ENCODE measurements at regions not wholly inside any gene's neighbourhood (a gene's known extent, or its start where the extent isn't known, plus 50 kb on each side); places are given as distances from the start of the nearest gene placed in this dataset.

DNA sequence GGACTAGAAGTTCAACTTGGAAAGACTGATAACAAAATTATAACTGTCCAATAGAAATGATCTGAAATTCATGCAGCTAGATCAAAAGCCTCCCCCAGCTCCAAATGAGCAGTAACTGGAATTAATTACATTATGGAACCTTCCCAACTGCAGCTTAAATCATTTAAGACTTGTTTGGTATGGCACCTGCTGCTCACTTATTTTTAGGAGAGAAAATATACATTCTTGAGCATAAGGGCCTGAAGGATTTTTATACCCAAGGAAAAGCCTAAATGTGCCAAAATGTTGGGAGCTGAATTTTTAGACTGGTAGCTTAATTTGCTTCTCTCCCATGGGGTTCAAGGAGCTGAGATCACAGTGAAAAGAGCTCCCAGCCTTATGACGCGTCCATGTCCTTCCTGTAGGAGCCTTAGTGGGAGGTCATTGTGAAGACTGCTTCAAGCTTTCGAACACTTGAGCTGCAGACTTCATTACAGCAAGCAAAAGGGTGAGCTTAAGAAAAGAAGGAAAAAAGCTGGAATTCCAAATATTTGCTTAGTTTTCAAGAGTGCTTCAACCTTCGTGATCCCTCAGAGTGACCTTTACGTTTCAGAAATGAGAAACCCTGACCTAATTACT, 276.0 kb downstream of the DMAC1 start:
- Histone ChIP-seq H3K9me3 (ENCODE audit: severe bottlenecking) (no peaks in the 10 kb centered on the region), H3K27me3 (ENCODE audit: insufficient read depth, low read depth, severe bottlenecking) (no peaks in the 10 kb centered on the region), H3K27ac (no peak overlapping the region), H3K4me3 (ENCODE audit: low read depth, low read length) (no peak overlapping the region), H3K36me3 (no peaks in the 10 kb centered on the region)
- TF ChIP-seq, protein P1, sequence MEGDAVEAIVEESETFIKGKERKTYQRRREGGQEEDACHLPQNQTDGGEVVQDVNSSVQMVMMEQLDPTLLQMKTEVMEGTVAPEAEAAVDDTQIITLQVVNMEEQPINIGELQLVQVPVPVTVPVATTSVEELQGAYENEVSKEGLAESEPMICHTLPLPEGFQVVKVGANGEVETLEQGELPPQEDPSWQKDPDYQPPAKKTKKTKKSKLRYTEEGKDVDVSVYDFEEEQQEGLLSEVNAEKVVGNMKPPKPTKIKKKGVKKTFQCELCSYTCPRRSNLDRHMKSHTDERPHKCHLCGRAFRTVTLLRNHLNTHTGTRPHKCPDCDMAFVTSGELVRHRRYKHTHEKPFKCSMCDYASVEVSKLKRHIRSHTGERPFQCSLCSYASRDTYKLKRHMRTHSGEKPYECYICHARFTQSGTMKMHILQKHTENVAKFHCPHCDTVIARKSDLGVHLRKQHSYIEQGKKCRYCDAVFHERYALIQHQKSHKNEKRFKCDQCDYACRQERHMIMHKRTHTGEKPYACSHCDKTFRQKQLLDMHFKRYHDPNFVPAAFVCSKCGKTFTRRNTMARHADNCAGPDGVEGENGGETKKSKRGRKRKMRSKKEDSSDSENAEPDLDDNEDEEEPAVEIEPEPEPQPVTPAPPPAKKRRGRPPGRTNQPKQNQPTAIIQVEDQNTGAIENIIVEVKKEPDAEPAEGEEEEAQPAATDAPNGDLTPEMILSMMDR (IDR thresholded peaks at IDR 0.05; ENCODE audit: low read depth, low read length): no peak
- no peak for DNase-seq

DNA sequence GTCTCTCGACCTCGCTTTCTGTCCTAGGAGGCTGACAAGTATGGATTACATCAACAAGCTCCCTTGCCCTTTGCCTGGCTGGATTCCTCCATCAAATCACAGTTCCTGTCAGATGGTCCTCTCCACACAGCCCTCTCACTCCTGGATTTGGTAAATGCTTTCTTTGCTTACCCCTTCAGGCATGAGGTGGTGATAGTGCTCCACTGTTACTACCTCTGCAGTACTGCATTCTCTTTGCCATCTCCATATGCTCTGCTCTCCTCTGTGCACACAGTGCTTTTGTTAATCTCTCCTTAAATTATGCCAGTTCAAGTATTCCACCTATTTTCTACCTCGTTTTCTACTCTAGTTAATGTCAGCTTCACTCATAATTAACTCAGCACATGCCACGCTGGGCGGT, 279.2 kb downstream of the DMAC1 start:
- no peaks in the 10 kb centered on the region for H3K9me3 ChIP-seq (ENCODE audit: severe bottlenecking)
- H3K27me3 ChIP-seq (ENCODE audit: insufficient read depth, low read depth, severe bottlenecking): no peaks in the 10 kb centered on the region
- no peak overlapping the region for H3K4me3 ChIP-seq (ENCODE audit: low read depth, low read length)
- DNase-seq: no peak
- TF ChIP-seq, protein P1 (IDR thresholded peaks at IDR 0.05; ENCODE audit: low read depth, low read length): no peak
- no peaks in the 10 kb centered on the region for H3K36me3 ChIP-seq
- no peak overlapping the region for H3K27ac ChIP-seq

DNA sequence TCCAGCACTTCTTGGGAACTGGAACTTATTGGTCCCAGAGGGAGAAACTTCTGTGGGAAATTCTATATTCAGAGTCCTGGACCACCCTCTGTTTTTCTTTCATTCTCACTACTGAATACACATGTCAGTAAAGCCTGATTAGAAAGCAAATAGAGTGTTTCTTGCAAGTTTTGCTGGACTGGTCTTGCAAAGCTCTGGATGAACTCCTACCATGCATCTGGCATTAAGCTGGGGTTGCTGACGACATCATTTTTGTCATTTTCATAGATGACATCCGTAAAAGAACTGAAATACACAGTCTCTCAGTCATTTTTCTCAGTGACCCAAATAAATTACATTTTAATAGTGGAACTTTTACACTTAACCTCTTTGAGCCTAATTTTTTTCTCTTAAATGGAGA, 283.2 kb downstream of the DMAC1 start:
- TF ChIP-seq, protein P1 (IDR thresholded peaks at IDR 0.05; ENCODE audit: low read depth, low read length): no peak
- no peaks in the 10 kb centered on the region for H3K36me3 ChIP-seq
- no peaks in the 10 kb centered on the region for H3K27me3 ChIP-seq (ENCODE audit: insufficient read depth, low read depth, severe bottlenecking)
- DNase-seq: no peak
- H3K4me3 ChIP-seq (ENCODE audit: low read depth, low read length): no peak overlapping the region
- H3K9me3 ChIP-seq (ENCODE audit: severe bottlenecking): no peaks in the 10 kb centered on the region
- H3K27ac ChIP-seq: no peak overlapping the region

DNA sequence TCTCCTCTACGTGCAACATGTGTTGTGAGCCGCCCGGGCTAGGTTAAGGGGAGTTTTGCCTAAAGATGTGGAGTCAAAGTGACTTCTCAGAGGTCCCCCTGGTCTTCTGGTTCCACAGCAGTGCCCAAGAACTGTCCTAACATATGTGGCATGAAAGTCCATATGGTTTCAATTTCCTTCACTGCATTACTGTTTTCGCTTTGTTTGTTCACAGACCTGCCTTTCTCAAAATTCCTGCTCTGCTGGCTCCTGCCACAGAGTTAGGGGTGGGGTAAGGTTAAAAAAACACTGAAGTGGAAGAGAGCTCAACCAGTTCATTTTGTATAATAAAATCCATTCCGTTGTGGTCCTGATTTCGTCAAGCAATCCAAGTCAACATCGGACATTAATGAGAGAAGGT, 289.4 kb downstream of the DMAC1 start:
- Histone ChIP-seq H3K4me3 (ENCODE audit: low read depth, low read length) (no peak overlapping the region), H3K27ac (no peak overlapping the region), H3K36me3 (no peaks in the 10 kb centered on the region), H3K27me3 (ENCODE audit: insufficient read depth, low read depth, severe bottlenecking) (no peaks in the 10 kb centered on the region), H3K9me3 (ENCODE audit: severe bottlenecking) (no peaks in the 10 kb centered on the region)
- TF ChIP-seq, protein P1 (IDR thresholded peaks at IDR 0.05; ENCODE audit: low read depth, low read length): no peak
- DNase-seq: no peak

DNA sequence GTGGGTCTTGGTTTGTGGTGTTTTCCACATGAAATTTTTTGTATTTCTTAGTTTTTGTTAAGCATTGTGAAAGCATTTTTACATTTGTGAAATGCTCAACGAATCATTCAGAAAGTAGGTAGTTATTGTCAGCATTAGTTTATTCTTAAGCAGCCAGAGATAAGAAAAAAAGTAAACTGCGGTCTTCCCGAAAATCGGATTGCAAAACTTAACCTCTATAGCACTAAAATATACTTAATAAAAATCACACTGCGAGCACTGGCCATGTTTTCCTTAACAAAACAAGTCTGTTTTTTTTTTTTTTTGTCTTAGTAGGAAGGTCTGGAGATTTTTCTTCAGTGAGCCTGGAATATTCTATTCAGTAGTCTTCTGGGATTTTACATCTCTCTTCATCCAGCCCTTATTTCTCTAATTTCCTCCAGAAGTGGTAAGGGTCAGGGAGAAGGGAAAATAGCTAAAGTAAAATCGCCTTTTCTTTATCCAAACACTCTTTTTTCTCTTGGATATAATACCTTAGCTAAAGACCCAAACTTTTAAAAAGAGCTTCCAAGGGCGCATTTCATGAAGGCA, 289.9 kb downstream of the DMAC1 start:
- H3K36me3 ChIP-seq: no peaks in the 10 kb centered on the region
- no peaks in the 10 kb centered on the region for H3K27me3 ChIP-seq (ENCODE audit: insufficient read depth, low read depth, severe bottlenecking)
- TF ChIP-seq, protein P1 (IDR thresholded peaks at IDR 0.05; ENCODE audit: low read depth, low read length): no peak
- H3K9me3 ChIP-seq (ENCODE audit: severe bottlenecking): no peaks in the 10 kb centered on the region
- H3K27ac ChIP-seq: no peak overlapping the region
- no peak overlapping the region for H3K4me3 ChIP-seq (ENCODE audit: low read depth, low read length)
- no peak for DNase-seq

DNA sequence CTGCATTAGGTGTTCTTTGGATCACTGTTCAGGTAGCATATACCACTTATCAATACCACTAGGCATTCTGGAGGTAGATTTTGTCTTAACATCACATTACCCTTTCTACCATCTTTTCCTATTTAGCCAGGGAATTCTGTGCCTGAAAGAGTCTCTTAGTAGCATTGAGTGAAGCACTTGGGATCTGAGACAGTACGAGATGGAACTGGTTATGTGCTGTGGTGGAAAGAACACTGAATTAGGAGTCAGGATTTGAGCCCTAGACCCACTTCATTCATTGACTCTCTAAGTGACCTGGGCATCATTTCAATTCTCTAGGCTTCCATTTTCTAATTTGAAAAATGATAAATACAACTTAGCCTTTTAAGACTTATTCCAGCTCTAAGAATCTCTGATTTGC, 291.1 kb downstream of the DMAC1 start:
- TF ChIP-seq, protein P1 (IDR thresholded peaks at IDR 0.05; ENCODE audit: low read depth, low read length): no peak
- Histone ChIP-seq H3K27ac (no peak overlapping the region), H3K9me3 (ENCODE audit: severe bottlenecking) (no peaks in the 10 kb centered on the region), H3K4me3 (ENCODE audit: low read depth, low read length) (no peak overlapping the region), H3K36me3 (no peaks in the 10 kb centered on the region), H3K27me3 (ENCODE audit: insufficient read depth, low read depth, severe bottlenecking) (no peaks in the 10 kb centered on the region)
- DNase-seq: no peak

Data from WERI-Rb-1 (cell line).